Urinary bladder (tissue), 3 donors: ENCODE measurements at regions not wholly inside any gene's neighbourhood (a gene's known extent, or its start where the extent isn't known, plus 50 kb on each side); places are given as distances from the start of the nearest gene placed in this dataset.
"Not testable (repeated sequence)": the region's sequence is repeated elsewhere in the genome, so short reads cannot be mapped to it uniquely, and the experiment has no call there.

Source experiments
- DNase-seq: peaks from one replicate; pipeline ENCODE4 v3.0.0-alpha.2; 2015; ENCODE audit errors: extremely low spot score
- H3K27ac ChIP-seq: one replicate; pipeline ENCODE4 v1.5.1; 2013; ENCODE audit warnings: low read depth, mild to moderate bottlenecking, moderate library complexity
- H3K36me3 ChIP-seq: one replicate; pipeline ENCODE4 v1.6.1; 2013; ENCODE audit warnings: mild to moderate bottlenecking, moderate library complexity; ENCODE audit not compliant: insufficient read depth
- H3K4me1 ChIP-seq: one replicate; pipeline ENCODE4 v1.6.1; 2013; ENCODE audit warnings: mild to moderate bottlenecking, moderate library complexity; ENCODE audit not compliant: insufficient read depth
- H3K4me3 ChIP-seq: one replicate; pipeline ENCODE4 v1.5.1; 2013; ENCODE audit warnings: low read depth, low read length
- WGBS: extraction: QIAGEN DNeasy Blood & Tissue Kit; methylation state at CpG from one replicate; pipeline ENCODE4 v1.1.7; 2013; 5-methylcytosine and 5-hydroxymethylcytosine counted together
- donor health status: healthy with polysubstance abuse.
- donor health status: healthy.

DNA sequence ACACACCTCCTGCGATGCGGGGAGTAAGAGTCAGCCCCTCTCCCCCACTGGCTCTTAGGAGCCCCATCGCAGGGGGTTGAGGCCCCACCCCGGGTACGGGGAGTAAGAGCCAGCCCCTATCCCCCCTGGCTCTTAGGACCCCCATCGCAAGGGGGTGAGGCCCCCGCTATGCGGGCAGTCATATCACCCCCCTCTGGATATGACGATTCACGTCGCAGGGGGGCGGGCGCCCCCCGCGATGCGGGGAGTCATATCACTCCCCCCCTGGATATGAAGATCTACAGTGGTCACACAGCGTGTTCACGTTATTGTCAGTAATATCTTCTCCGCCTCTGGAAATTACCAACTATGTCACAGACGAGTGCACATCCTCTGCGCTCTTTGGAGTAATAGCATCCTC is 61.1 kb downstream of the DEFB131A start:
- DNase-seq, H3K4me1 ChIP-seq, H3K36me3 ChIP-seq, H3K4me3 ChIP-seq, H3K27ac ChIP-seq: not testable (repeated sequence)
- WGBS: 91% methylated on average over 21 of the region's 21 CpGs

DNA sequence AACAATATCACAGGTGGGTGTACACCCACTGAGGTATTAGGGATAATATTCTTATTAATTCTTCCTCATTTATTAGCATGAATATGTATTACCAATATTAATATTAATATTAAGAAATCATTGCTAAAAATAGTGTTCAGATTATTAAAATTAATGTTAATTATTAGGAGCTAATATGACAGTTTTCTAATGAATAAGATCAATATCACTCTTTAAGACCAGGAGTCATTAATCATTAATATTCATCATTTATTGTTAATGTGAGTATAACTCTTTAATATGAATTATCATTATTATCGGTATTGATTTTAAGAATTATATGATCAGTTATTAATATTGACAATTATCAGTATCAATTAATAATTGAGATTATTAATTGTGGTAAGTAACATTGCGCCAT is 62.5 kb downstream of the DEFB131A start:
- 95% methylated on average over 2 of the region's 2 CpGs for WGBS
- H3K36me3 ChIP-seq, H3K4me1 ChIP-seq, DNase-seq, H3K27ac ChIP-seq, H3K4me3 ChIP-seq: not testable (repeated sequence)

DNA sequence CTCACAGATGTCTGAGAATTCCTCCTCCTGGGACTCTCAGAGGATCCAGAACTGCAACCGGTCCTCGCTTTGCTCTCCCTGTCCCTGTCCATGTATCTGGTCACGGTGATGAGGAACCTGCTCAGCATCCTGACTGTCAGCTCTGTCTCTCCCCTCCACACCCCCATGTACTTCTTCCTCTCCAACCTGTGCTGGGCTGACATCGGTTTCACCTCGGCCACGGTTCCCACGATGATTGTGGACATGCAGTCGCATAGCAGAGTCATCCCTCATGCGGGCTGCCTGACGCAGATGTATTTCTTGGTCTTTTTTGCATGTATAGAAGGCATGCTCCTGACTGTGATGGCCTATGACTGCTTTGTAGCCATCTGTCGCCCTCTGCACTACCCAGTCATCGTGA is 68.7 kb downstream of the DEFB131A start:
- not testable (repeated sequence) for DNase-seq, H3K4me1 ChIP-seq, H3K4me3 ChIP-seq, H3K36me3 ChIP-seq, H3K27ac ChIP-seq
- 88% methylated on average over 12 of the region's 12 CpGs for WGBS

DNA sequence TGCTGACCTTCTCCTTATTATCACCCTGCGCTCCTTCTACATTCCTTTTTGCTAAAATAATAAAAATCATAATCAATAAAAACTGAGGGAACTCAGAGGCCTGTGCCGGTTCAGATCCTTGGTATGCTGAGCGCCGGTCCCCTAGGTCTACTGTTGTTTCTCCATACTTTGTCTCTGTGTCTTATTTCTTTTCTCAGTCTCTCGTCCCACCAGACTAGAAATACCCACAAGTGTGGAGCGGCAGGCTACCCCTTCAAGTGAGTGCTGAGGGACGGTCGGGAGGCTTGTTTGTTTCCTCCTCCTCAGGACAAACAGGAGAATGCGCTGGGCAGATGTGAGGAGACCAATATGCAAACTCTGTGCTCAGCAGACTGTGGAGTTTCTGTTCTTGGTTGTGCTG is 75.4 kb downstream of the DEFB131A start:
- DNase-seq, H3K36me3 ChIP-seq, H3K4me3 ChIP-seq, H3K27ac ChIP-seq, H3K4me1 ChIP-seq: not testable (repeated sequence)
- WGBS: 76% methylated on average over 9 of the region's 9 CpGs

DNA sequence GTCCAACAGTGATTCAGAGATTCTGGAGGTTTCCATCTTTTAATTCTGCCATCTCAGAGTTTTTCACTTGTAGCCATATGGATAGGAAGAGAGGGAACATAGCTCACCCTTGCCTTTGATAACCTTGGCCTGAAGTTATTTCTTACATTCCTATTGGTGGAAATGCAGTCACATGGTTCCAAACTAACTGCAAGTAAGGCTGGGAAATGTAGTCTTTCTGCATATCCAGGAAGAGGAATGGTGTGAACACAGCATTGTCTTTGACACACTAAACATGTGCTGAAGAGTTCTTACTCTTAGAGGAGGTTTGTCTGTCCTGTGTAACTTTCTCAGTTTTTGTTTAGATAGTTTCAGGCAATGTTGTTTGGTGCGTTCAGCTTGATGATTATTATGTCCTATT is 78.7 kb downstream of the DEFB131A start:
- 92% methylated on average over 1 of the region's 1 CpG for WGBS
- H3K27ac ChIP-seq, DNase-seq, H3K4me3 ChIP-seq, H3K4me1 ChIP-seq, H3K36me3 ChIP-seq: not testable (repeated sequence)

DNA sequence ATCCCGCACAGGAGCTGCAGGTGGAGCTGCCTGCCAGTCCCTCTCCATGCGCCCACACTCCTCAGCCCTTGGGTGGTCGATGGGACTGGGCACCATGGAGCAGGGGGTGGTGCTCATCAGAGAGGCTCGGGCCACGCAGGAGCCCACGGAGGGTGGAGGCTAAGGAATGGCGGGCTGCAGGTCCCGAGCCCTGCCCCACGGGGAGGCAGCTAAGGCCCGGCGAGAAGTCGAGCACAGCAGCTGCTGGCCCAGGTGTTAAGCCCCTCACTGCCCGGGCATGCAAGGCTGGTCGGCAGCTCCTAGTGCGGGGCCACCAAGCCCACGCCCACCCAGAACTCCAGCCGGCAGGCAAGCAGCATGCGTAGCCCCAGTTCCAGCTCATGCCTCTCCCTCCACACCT is 80.2 kb downstream of the DEFB131A start:
- H3K36me3 ChIP-seq, H3K27ac ChIP-seq, H3K4me1 ChIP-seq, H3K4me3 ChIP-seq, DNase-seq: not testable (repeated sequence)
- 88% methylated on average over 18 of the region's 18 CpGs for WGBS

DNA sequence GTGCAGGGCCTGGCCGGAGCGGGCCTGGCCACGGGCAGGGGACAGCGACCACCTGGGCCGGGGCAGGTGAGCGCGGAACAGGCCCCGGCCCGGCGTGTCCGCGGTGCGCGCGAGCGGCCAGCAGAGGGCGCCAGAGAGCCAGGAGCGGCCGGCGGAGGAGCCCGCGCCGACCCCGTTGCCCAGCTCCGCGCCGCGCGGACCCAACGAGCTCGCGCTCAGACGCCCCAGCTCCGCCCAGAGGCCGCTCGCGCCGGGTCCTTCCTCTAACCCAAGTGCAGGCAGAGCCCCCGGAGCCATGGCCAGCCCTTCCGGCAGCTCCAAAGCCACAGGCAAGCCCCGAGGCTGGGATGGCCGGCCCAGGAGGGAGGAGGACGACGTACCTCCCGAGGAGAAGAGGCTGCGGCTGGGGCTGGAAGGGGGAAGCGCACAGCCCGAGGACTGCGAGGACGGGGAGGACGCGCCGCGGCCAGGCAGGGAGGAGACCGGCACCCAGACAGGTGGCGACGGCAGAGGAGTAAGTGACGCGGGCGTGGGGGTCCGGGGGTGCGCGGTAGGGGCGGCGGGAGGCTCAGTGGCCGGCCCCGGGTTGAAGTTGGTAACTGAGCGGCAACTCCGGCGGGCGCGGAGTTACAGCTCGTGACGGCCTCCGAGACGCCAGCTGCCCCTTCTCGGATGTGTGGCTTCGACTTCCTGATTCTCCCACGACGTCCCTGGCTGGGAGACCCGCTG is 88.1 kb downstream of the DEFB131A start:
- DNase-seq: peak; percentile 49
- H3K36me3 ChIP-seq, H3K4me1 ChIP-seq, H3K27ac ChIP-seq: not testable (repeated sequence)
- H3K4me3 ChIP-seq: peak overlapping the region; percentile 12
- under 1% methylated on average over 81 of the region's 81 CpGs for WGBS

DNA sequence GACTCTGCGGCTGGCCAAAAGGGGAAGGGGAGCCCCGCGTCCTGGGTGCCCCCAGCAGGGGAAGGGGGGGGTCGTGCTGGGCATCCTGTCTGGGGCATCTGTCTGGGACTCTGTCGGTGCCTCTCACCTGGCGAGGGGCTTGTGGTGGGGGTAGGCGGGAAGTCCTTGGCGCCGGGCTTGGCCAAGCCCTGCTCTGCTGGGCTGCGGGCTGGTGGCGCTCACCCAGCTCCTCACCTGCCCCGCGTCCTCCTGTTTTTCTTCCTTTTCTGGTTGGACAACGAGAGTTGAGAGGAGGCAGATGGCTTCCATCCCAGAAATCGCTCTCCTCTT is 88.6 kb downstream of the DEFB131A start:
- not testable (repeated sequence) for H3K36me3 ChIP-seq, H3K27ac ChIP-seq, DNase-seq, H3K4me1 ChIP-seq
- 14% methylated on average over 15 of the region's 15 CpGs for WGBS
- H3K4me3 ChIP-seq: peak overlapping the region; percentile 12

DNA sequence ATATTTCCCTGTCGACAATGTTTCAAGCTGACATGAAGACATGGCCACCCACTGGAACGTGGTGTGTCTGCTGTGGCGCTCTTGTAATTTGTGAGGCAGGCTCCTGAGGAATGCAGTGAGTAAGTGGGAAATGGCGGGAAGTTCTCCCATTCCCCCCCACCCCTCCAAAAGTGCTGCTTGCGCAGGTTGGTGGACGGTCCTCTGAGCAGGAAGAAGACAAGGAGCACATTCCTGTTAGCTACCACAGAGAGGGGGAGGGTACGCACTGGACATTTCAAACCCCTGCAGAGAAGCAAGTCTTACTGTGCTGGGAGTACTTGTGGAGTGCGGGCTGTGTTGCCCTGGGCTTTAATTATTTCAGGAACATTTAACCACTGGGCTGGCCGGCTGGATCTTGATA is 92.9 kb downstream of the DEFB131A start:
- not testable (repeated sequence) for H3K27ac ChIP-seq, DNase-seq, H3K4me1 ChIP-seq, H3K36me3 ChIP-seq, H3K4me3 ChIP-seq
- 70% methylated on average over 9 of the region's 9 CpGs for WGBS

DNA sequence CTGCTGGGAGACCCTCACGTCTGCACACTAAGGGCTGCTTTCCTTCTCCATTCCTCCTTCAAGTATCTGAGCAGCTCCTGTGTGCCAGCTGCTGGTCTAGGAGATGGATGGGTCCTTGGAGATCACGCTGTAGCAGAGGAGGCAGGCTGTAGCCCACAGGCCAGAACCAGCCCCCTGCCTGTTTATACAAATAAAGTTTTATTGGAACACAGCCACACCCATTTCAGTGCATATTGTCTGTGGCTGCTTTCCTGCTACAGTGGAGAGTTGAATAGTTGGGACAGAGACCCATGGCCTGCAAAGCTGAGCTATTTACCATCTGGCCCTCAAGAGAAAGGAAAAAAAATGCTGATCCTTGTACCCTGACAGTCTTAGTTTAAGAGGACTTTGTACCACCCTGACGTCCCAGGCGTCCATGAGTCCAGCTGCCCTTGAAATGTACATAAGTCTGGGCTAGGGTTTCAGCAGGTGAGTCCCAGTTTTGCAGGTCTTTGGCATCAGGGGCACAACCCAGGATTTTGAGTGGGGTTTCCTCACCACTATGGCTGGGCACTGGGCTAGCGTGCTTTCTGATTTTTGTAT is 95.8 kb downstream of the DEFB131A start:
- not testable (repeated sequence) for H3K4me3 ChIP-seq, H3K27ac ChIP-seq
- 86% methylated on average over 5 of the region's 5 CpGs for WGBS

DNA sequence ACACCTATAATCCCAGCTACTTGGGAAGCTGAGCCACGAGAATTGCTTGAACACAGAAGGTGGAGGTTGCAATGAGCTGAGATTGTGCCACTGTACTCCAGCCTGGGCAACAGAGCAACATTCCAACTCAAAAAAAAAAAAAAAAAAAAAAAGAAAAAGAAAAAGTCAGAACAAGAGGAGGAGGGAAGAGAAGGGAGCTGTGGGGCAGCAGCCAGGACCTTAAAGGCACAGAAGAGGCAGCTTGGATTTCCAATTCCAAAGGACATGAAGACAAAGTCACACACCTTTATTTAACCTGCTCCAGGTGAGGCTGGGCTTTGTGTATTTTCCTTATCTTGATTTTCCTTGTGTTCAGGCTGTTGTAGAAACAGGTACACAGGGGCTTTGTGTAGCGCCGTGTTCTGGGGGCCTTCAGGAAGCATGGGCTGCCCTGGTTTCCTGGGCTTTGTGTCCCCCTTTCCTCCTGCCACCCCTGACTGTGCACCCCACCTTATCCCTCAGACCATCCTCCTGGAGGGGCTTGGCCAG is 97.2 kb downstream of the DEFB131A start:
- not testable (repeated sequence) for DNase-seq, H3K4me1 ChIP-seq, H3K4me3 ChIP-seq, H3K27ac ChIP-seq, H3K36me3 ChIP-seq
- 76% methylated on average over 3 of the region's 3 CpGs for WGBS

More for the DNA sequence above, 95.8 kb downstream of the DEFB131A start:
- not testable (repeated sequence) for H3K4me1 ChIP-seq, DNase-seq, H3K36me3 ChIP-seq

DNA sequence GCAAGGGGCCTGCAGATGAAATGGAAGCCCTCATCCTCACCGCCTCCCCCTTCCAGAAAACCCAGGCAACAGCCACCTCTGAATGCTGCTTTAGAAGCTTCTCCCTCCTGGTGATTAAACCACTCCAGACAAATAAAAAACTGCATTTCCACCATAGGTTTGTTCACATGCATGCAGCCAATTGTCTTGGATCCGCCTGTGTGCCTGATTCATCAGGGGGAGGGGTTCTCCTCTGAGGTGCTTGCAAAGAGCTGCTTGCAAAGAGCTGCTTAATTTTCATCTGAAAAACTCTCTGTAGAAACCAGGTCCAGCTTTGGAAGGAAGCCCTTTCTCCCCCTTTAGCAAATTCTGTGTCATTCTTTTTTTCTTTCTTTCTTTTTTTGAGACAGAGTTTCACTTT is 100.6 kb downstream of the DEFB131A start:
- H3K36me3 ChIP-seq, H3K27ac ChIP-seq, DNase-seq, H3K4me3 ChIP-seq, H3K4me1 ChIP-seq: not testable (repeated sequence)
- WGBS: 46% methylated on average over 2 of the region's 2 CpGs

DNA sequence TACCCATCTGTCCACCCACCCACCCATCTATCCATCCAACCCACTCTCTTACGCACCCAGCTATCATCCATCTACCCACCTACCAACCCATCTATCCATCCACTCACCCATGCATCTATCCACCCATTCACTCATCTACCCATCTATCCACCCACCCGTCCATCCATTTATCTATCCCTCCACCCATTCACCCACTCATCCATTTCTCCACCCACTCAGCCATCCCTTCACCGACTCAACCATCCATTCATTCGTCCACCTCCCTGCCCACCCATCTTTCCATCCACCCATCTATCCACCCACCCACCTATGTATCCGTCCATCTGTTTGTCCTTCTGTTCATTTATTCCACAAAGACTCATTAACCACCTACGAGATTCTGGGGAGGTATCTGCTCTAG is 103.3 kb downstream of the DEFB131A start:
- 81% methylated on average over 6 of the region's 6 CpGs for WGBS
- H3K4me1 ChIP-seq, H3K36me3 ChIP-seq, H3K4me3 ChIP-seq, H3K27ac ChIP-seq, DNase-seq: not testable (repeated sequence)

DNA sequence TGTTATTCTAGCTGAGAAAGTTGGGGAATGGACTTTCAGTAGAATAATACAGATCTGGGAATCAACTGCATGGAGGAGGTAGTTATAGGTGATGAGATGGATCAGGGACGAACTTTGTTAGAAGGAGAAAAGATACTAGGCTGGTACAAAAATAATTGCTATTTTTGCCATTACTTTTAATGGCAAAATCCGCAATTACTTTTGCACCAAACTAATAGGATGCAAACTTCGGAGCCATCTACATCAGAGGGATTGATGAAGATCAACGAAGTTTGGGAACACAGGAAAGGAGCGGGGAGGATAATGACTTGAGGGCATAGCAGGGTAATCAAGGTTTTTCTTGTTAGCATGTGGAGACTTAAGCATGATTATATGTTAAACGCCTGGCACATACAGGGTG is 111.9 kb downstream of the DEFB131A start:
- DNase-seq, H3K27ac ChIP-seq, H3K4me1 ChIP-seq, H3K36me3 ChIP-seq, H3K4me3 ChIP-seq: not testable (repeated sequence)
- 89% methylated on average over 6 of the region's 6 CpGs for WGBS
